Tibial nerve (tissue), 4 donors: ENCODE measurements at regions not wholly inside any gene's neighbourhood (a gene's known extent, or its start where the extent isn't known, plus 50 kb on each side); places are given as distances from the start of the nearest gene placed in this dataset.

Experiments used
- CTCF ChIP-seq, 5 experiments: fragments of 200-600 bp in 3 of 5; fragments of 450-650 bp in 2 of 5; sonication (generic) in 3 of 5; IDR thresholded peaks; one replicate each; pipeline ENCODE4 v1.5.1; 2016 to 2019; ENCODE audit warnings: antibody characterized with exemption in 5 of 5, mild to moderate bottlenecking in 3 of 5, moderate library complexity in 2 of 5
- EP300 ChIP-seq, 2 donors: sonication (generic); formaldehyde crosslinking; IDR thresholded peaks; one replicate each; pipeline ENCODE4 v1.6.1; 2017; ENCODE audit warnings: antibody characterized with exemption in 2 of 2, mild to moderate bottlenecking in 1 of 2
- POLR2A ChIP-seq, 2 donors: fragments of 450-650 bp; IDR thresholded peaks; one replicate each; pipeline ENCODE4 v1.6.1; 2017; ENCODE audit warnings: antibody characterized with exemption in 2 of 2, mild to moderate bottlenecking in 2 of 2, moderate library complexity in 2 of 2

- TF ChIP-seq CTCF (IDR thresholded peaks at IDR 0.05) (no peak), POLR2A (IDR thresholded peaks at IDR 0.05) (no peak), EP300 (IDR thresholded peaks at IDR 0.05) (no peak)
These were observed 754.5 kb upstream of the ALCAM start for GRCh38 chr3:104612218-104612617.
